GM23338 (cell line): ENCODE measurements at regions not wholly inside any gene's neighbourhood (a gene's known extent, or its start where the extent isn't known, plus 50 kb on each side); places are given as distances from the start of the nearest gene placed in this dataset.

Experiments
- ATAC-seq: fragments of 200-7000 bp; cut with Tn5 transposase; 3 replicates; pipeline ENCODE4 v1.9.1; 2020
- DNase-seq: peaks from one replicate; pipeline ENCODE4 v3.0.0-alpha.2; 2015; ENCODE audit warnings: low spot score
- H2AFZ ChIP-seq: fragments of 200-600 bp; sonication (generic); 2 replicates; pipeline ENCODE4 v1.8.0; 2016; ENCODE audit warnings: antibody characterized with exemption, mild to moderate bottlenecking, moderate library complexity
- H3F3A ChIP-seq: fragments of 200-600 bp; sonication (generic); replicated peaks from 2 replicates; pipeline ENCODE4 v1.8.0; 2017; ENCODE audit warnings: antibody characterized with exemption, mixed run types, low read depth
- H3K27ac ChIP-seq: fragments of 200-600 bp; sonication (generic); 2 replicates; pipeline ENCODE4 v1.6.1; 2016; ENCODE audit warnings: low read depth
- H3K27me3 ChIP-seq: fragments of 200-600 bp; sonication (generic); 2 replicates; pipeline ENCODE4 v1.8.0; 2016; ENCODE audit warnings: mild to moderate bottlenecking, mixed run types, moderate library complexity; ENCODE audit not compliant: insufficient read depth
- H3K36me3 ChIP-seq: fragments of 200-600 bp; sonication (generic); 2 replicates; pipeline ENCODE4 v1.8.0; 2016; ENCODE audit warnings: mild to moderate bottlenecking; ENCODE audit not compliant: insufficient read depth
- H3K4me1 ChIP-seq: fragments of 200-600 bp; sonication (generic); 2 replicates; pipeline ENCODE4 v1.8.0; 2016; ENCODE audit warnings: mild to moderate bottlenecking, moderate library complexity; ENCODE audit not compliant: insufficient read depth
- H3K4me2 ChIP-seq: fragments of 200-600 bp; sonication (generic); 2 replicates; pipeline ENCODE4 v1.7.1; 2017; ENCODE audit warnings: mixed run types
- H3K4me3 ChIP-seq: fragments of 200-600 bp; sonication (generic); 2 replicates; pipeline ENCODE4 v1.6.1; 2016; ENCODE audit warnings: mixed run types
- H3K79me2 ChIP-seq: fragments of 200-600 bp; sonication (generic); replicated peaks from 2 replicates; pipeline ENCODE4 v1.8.0; 2017; ENCODE audit warnings: mild to moderate bottlenecking; ENCODE audit not compliant: insufficient read depth
- H3K9me2 ChIP-seq: fragments of 200-600 bp; sonication (generic); 2 replicates; pipeline ENCODE4 v1.8.0; 2017; ENCODE audit not compliant: insufficient read depth
- H4K20me1 ChIP-seq: fragments of 200-600 bp; sonication (generic); replicated peaks from 2 replicates; pipeline ENCODE4 v1.8.0; 2017; ENCODE audit warnings: mild to moderate bottlenecking; ENCODE audit not compliant: insufficient read depth
- H3K27ac Mint-ChIP-seq: 2 replicates; pipeline ENCODE4 v1.8.0; 2020; ENCODE audit warnings: inconsistent platforms, mild to moderate bottlenecking, moderate library complexity, mixed read lengths
- H3K27me3 Mint-ChIP-seq: 3 replicates; pipeline ENCODE4 v1.8.0; 2022; ENCODE audit warnings: low read depth, mild to moderate bottlenecking, moderate library complexity, mixed read lengths, inconsistent platforms; ENCODE audit not compliant: insufficient read depth, poor library complexity
- H3K36me3 Mint-ChIP-seq: 3 replicates; pipeline ENCODE4 v1.8.0; 2021; ENCODE audit warnings: low read depth, mild to moderate bottlenecking, inconsistent platforms, moderate library complexity, mixed read lengths
- H3K4me1 Mint-ChIP-seq: 3 replicates; pipeline ENCODE4 v1.8.0; 2020; ENCODE audit warnings: mild to moderate bottlenecking, inconsistent platforms, mixed read lengths
- H3K4me3 Mint-ChIP-seq: 3 replicates; pipeline ENCODE4 v1.8.0; 2021; ENCODE audit warnings: moderate library complexity, mild to moderate bottlenecking, inconsistent platforms, mixed read lengths
- H3K9me3 Mint-ChIP-seq: 3 replicates; pipeline ENCODE4 v1.8.0; 2020; ENCODE audit warnings: moderate library complexity, mild to moderate bottlenecking, inconsistent platforms, mixed read lengths
- CREB1 ChIP-seq: fragments of 250-450 bp; sonication (Bioruptor Pico); IDR thresholded peaks from 2 replicates; pipeline ENCODE4 v1.5.0; 2020; ENCODE audit warnings: low read depth, mild to moderate bottlenecking, moderate library complexity
- EZH2 ChIP-seq: fragments of 200-600 bp; sonication (generic); IDR thresholded peaks from one replicate; pipeline ENCODE4 v1.8.0; 2017; ENCODE audit warnings: antibody characterized with exemption, mild to moderate bottlenecking, low read depth; ENCODE audit not compliant: unreplicated experiment
- EZH2phosphoT487 ChIP-seq: fragments of 200-600 bp; sonication (generic); IDR thresholded peaks from one replicate; pipeline ENCODE4 v1.8.1; 2018; ENCODE audit warnings: antibody characterized with exemption; ENCODE audit not compliant: unreplicated experiment
- JUNB ChIP-seq: IDR thresholded peaks from one replicate; pipeline ENCODE4 v1.6.1; 2016; ENCODE audit warnings: antibody characterized with exemption; ENCODE audit not compliant: unreplicated experiment
- POLR2AphosphoS5 ChIP-seq: IDR thresholded peaks from 2 replicates; pipeline ENCODE4 v1.6.1; 2016; ENCODE audit warnings: antibody characterized with exemption, low read depth
- REST ChIP-seq: IDR thresholded peaks from one replicate; pipeline ENCODE4 v1.6.1; 2018; ENCODE audit warnings: antibody characterized with exemption; ENCODE audit not compliant: unreplicated experiment
- STAT1 ChIP-seq: IDR thresholded peaks from one replicate; pipeline ENCODE4 v1.6.1; 2016; ENCODE audit warnings: antibody characterized with exemption; ENCODE audit not compliant: unreplicated experiment
- ZNF114 ChIP-seq: fragments of 250-450 bp; sonication (Bioruptor Pico); IDR thresholded peaks from 2 replicates; pipeline ENCODE4 v1.5.0; 2020; ENCODE audit warnings: mild to moderate bottlenecking, moderate library complexity
- ZNF331 ChIP-seq: fragments of 250-450 bp; sonication (Bioruptor Pico); IDR thresholded peaks from 2 replicates; pipeline ENCODE4 v1.5.0; 2020; ENCODE audit warnings: low read depth, mild to moderate bottlenecking, moderate library complexity
- ZNF462 ChIP-seq: fragments of 250-450 bp; sonication (Bioruptor Pico); IDR thresholded peaks from 2 replicates; pipeline ENCODE4 v1.5.0; 2020; ENCODE audit warnings: mild to moderate bottlenecking, moderate library complexity

GRCh38 chr15:20356911-20357480 is 184.6 kb downstream of the GOLGA6L6 start:
- H3K36me3 ChIP-seq, result peaks cover 12% of the 10 kb centered on the region
- DNase-seq, result no peak
- no peaks in the 10 kb centered on the region for H3K9me3 Mint-ChIP-seq

More at GRCh38 chr15:20356911-20357480, 184.6 kb downstream of the GOLGA6L6 start:
- Histone ChIP-seq H3K4me3 (no peak overlapping the region), H4K20me1 (no peaks in the 10 kb centered on the region), H3K4me2 (no peak overlapping the region), H2AFZ (no peak overlapping the region), H3K27ac (no peak overlapping the region), H3K27me3 (no peaks in the 10 kb centered on the region), H3K79me2 (no peaks in the 10 kb centered on the region), H3F3A (no peaks in the 10 kb centered on the region), H3K4me1 (no peaks in the 10 kb centered on the region), H3K9me2 (no peaks in the 10 kb centered on the region)
- H3K4me1 Mint-ChIP-seq, result no peaks in the 10 kb centered on the region
- TF ChIP-seq CREB1 (no peak), EZH2 (no peak), ZNF114 (CRISPR knock-in tag) (no peak), EZH2phosphoT487 (no peak), REST (no peak), STAT1 (no peak), ZNF331 (CRISPR knock-in tag) (no peak), ZNF462 (no peak), POLR2AphosphoS5 (no peak), JUNB (no peak)
- H3K27me3 Mint-ChIP-seq, result peaks cover 19% of the 10 kb centered on the region
- H3K27ac Mint-ChIP-seq, result no peak overlapping the region
- ATAC-seq, result no peak
- peaks cover 25% of the 10 kb centered on the region for H3K36me3 Mint-ChIP-seq
- H3K4me3 Mint-ChIP-seq, result no peak overlapping the region
